Endothelial cell of umbilical vein (primary cell): ENCODE measurements at regions not wholly inside any gene's neighbourhood (a gene's known extent, or its start where the extent isn't known, plus 50 kb on each side); places are given as distances from the start of the nearest gene placed in this dataset.

Source experiments
- BruUV-seq: library from RNA; stranded (reverse); fragments of 400-500 nt; replicated peaks from 2 replicates; lab custom pipeline; 2021; lab: Mats Ljungman, UMichigan
- CTCF ChIA-PET: fragments of 300-600, 350-600 bp; sonication (Branson Sonifier 250); formaldehyde crosslinking; loops from one replicate; lab custom pipeline; 2021; ENCODE audit warnings: antibody characterized with exemption, inconsistent platforms; lab: Charles Lee
- POLR2A ChIA-PET: fragments of 300-600, 350-600 bp; sonication (Branson Sonifier 250); formaldehyde crosslinking; loops from one replicate; lab custom pipeline; 2021; ENCODE audit warnings: antibody characterized with exemption, inconsistent platforms; lab: Charles Lee
- DNase-seq: peaks from one replicate; pipeline ENCODE4 v3.0.0-alpha.2; 2011; ENCODE audit warnings: low read depth, low spot score
- FAIRE-seq: peaks from 2 replicates; lab custom pipeline; 2011; peaks lifted over from hg19 to GRCh38; lab: Jason Lieb, UNC
- H2AFZ ChIP-seq: 2 replicates; pipeline ENCODE4 v1.6.0; 2012; ENCODE audit warnings: low read depth, low read length, control low read depth, inconsistent platforms
- H3K27ac ChIP-seq: 2 replicates; pipeline ENCODE4 v1.5.1; 2011; ENCODE audit warnings: low read depth, mild to moderate bottlenecking, control low read depth, low read length, moderate library complexity; ENCODE audit not compliant: insufficient read depth
- H3K27me3 ChIP-seq, 2 experiments: 2 replicates each; pipeline versions ENCODE4 v1.6.0 to v1.6.1; 2011; ENCODE audit warnings: low read length in 2 of 2, mixed read lengths in 1 of 2; ENCODE audit not compliant: control insufficient read depth in 2 of 2, insufficient read depth in 2 of 2
- H3K36me3 ChIP-seq, 2 experiments: 2 replicates in 1 of 2; 3 replicates in 1 of 2; pipeline ENCODE4 v1.5.1; 2011; ENCODE audit warnings: low read length in 2 of 2, mild to moderate bottlenecking in 1 of 2, moderate library complexity in 1 of 2; ENCODE audit not compliant: control insufficient read depth in 2 of 2, insufficient read depth in 2 of 2; ENCODE audit errors: extremely low read depth in 1 of 2
- H3K4me1 ChIP-seq: 3 replicates; pipeline ENCODE4 v1.5.1; 2011; ENCODE audit warnings: mild to moderate bottlenecking, low read length; ENCODE audit not compliant: control insufficient read depth, insufficient read depth; ENCODE audit errors: extremely low read depth
- H3K4me2 ChIP-seq: 2 replicates; pipeline ENCODE4 v1.6.1; 2011; ENCODE audit warnings: low read length, control low read depth, mixed read lengths; ENCODE audit not compliant: insufficient read depth
- H3K4me3 ChIP-seq, 3 experiments: fragments of 200-600 bp in 1 of 3; sonication (generic), shearing (Covaris generic) in 1 of 3; replicated peaks in 1 of 3; 2 replicates each; pipeline ENCODE4 v1.5.1; 2011 to 2016; ENCODE audit warnings: control low read depth in 3 of 3, low read length in 3 of 3, mild to moderate bottlenecking in 2 of 3, inconsistent platforms in 1 of 3, low read depth in 1 of 3, moderate library complexity in 1 of 3; ENCODE audit not compliant: insufficient read depth in 1 of 3
- H3K79me2 ChIP-seq: 2 replicates; pipeline ENCODE4 v1.6.0; 2012; ENCODE audit warnings: low read length, inconsistent platforms; ENCODE audit not compliant: control insufficient read depth, insufficient read depth
- H3K9ac ChIP-seq: replicated peaks from 2 replicates; pipeline ENCODE3; 2011; ENCODE audit warnings: low read length, control low read depth; ENCODE audit not compliant: insufficient read depth; ENCODE audit errors: extremely low read depth
- H3K9me1 ChIP-seq: replicated peaks from 3 replicates; pipeline ENCODE4 v1.6.0; 2011; ENCODE audit warnings: mild to moderate bottlenecking, low read length; ENCODE audit not compliant: control insufficient read depth, insufficient read depth; ENCODE audit errors: extremely low read depth
- H3K9me3 ChIP-seq: replicated peaks from 2 replicates; pipeline ENCODE4 v1.5.1; 2012; ENCODE audit warnings: low read length, inconsistent platforms; ENCODE audit not compliant: control insufficient read depth, insufficient read depth
- H4K20me1 ChIP-seq: replicated peaks from 2 replicates; pipeline ENCODE3; 2011; ENCODE audit warnings: mild to moderate bottlenecking, low read length; ENCODE audit not compliant: control insufficient read depth, insufficient read depth; ENCODE audit errors: extremely low read depth
- EZH2 ChIP-seq: IDR thresholded peaks from 2 replicates; pipeline ENCODE4 v1.6.1; 2012; ENCODE audit warnings: borderline replicate concordance, low read depth, mild to moderate bottlenecking, moderate library complexity, low read length, inconsistent platforms; ENCODE audit not compliant: severe bottlenecking
- FOS ChIP-seq: IDR thresholded peaks from 2 replicates; pipeline ENCODE4 v1.6.1; 2011; ENCODE audit warnings: mild to moderate bottlenecking, low read length, moderate library complexity, borderline replicate concordance; ENCODE audit not compliant: insufficient read depth
- GATA2 ChIP-seq: IDR thresholded peaks from 2 replicates; pipeline ENCODE4 v1.7.0; 2011; ENCODE audit warnings: low read depth, mild to moderate bottlenecking, moderate library complexity, mixed read lengths, low read length; ENCODE audit not compliant: insufficient read length, insufficient read depth
- JUN ChIP-seq: IDR thresholded peaks from 2 replicates; pipeline ENCODE4 v1.6.1; 2011; ENCODE audit warnings: borderline replicate concordance, low read depth; ENCODE audit not compliant: insufficient read length, insufficient read depth
- MYC ChIP-seq: IDR thresholded peaks from one replicate; pipeline ENCODE4 v1.6.1; 2011; ENCODE audit warnings: mild to moderate bottlenecking, low read depth, low read length
- POLR2A ChIP-seq: IDR thresholded peaks from 2 replicates; pipeline ENCODE4 v1.6.1; 2012; ENCODE audit warnings: low read depth, mild to moderate bottlenecking, control low read depth, low read length
- POLR2AphosphoS5 ChIP-seq: IDR thresholded peaks from 2 replicates; pipeline ENCODE4 v1.6.1; 2012; ENCODE audit warnings: low read depth, mild to moderate bottlenecking, control low read depth, low read length, moderate library complexity; ENCODE audit not compliant: insufficient read depth
- dilution Hi-C: fragments of 300-500 bp; cut with MboI; formaldehyde crosslinking; loops from one replicate; pipeline ENCODE4 v1.15.0; 2019; ENCODE audit warnings: low sequenced_read_pairs; ENCODE audit not compliant: extremely low pct_ligation_motif_present
- intact Hi-C: fragments of 100-400 bp; cut with micrococcal nuclease; formaldehyde crosslinking; loops from one replicate; pipeline ENCODE4 v1.10.0; 2022
- TF ChIP-seq, protein P1 (sequence below): IDR thresholded peaks from 2 replicates; pipeline ENCODE4 v1.6.1; 2011; ENCODE audit not compliant: insufficient read depth, insufficient read length
- TF ChIP-seq, protein P2 (sequence below), 2 donors: IDR thresholded peaks; 1 replicate in 1 of 2; 2 replicates in 1 of 2; pipeline ENCODE4 v1.5.1; 2011; ENCODE audit warnings: low read length in 2 of 2, mild to moderate bottlenecking in 2 of 2, moderate library complexity in 2 of 2, control low read depth in 1 of 2, inconsistent platforms in 1 of 2, low read depth in 1 of 2; ENCODE audit not compliant: insufficient read depth in 1 of 2; ENCODE audit errors: extremely low read depth in 1 of 2

DNA sequence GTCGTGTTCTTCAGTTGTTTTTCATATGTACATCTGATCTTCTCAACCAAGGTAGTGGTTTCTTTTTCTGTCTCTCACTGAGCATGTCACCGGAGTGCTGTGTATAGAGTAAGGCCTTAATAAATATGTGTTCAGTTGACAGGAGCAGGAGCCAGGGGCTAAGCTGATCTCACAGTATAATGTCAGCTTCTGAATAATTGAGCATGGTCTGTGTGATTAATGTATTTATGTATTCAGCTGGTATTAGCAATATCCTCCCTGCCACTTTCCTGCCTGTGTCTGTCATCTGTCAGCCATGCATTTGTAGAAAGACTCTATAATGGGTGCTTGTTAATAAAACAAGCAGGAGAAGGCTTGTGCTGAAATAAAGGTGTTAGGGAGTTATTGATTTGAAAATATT is 198.9 kb downstream of the ADCYAP1 start:
- ChIA-PET CTCF (interaction anchor here (1.2 kb wide), 1 partner anchor 11 kb away, joined by 3 read pairs; no protein-coding TSS in a partner anchor), POLR2A (no interaction called here)
- H3K36me3 ChIP-seq, result no peaks in the 10 kb centered on the region
- intact Hi-C loops (no loop called here), dilution Hi-C loops (no loop called here)
- no peaks in the 10 kb centered on the region for H3K9me3 ChIP-seq
- no peaks in the 10 kb centered on the region for H3K9me1 ChIP-seq
- H3K4me1 ChIP-seq, result no peaks in the 10 kb centered on the region
- DNase-seq (peak; percentile 11), FAIRE-seq (no peak)
- no peak overlapping the region for H3K27ac ChIP-seq
- H3K79me2 ChIP-seq, result no peaks in the 10 kb centered on the region
- H4K20me1 ChIP-seq, result no peaks in the 10 kb centered on the region
- TF ChIP-seq JUN (no peak), MYC (no peak)
- no peak overlapping the region for H3K9ac ChIP-seq
- BruUV-seq, result no TSS peak
- H3K27me3 ChIP-seq, result no peaks in the 10 kb centered on the region
- no peak overlapping the region for H3K4me2 ChIP-seq
- H3K4me3 ChIP-seq, result no peak overlapping the region
- H2AFZ ChIP-seq, result no peak overlapping the region

DNA sequence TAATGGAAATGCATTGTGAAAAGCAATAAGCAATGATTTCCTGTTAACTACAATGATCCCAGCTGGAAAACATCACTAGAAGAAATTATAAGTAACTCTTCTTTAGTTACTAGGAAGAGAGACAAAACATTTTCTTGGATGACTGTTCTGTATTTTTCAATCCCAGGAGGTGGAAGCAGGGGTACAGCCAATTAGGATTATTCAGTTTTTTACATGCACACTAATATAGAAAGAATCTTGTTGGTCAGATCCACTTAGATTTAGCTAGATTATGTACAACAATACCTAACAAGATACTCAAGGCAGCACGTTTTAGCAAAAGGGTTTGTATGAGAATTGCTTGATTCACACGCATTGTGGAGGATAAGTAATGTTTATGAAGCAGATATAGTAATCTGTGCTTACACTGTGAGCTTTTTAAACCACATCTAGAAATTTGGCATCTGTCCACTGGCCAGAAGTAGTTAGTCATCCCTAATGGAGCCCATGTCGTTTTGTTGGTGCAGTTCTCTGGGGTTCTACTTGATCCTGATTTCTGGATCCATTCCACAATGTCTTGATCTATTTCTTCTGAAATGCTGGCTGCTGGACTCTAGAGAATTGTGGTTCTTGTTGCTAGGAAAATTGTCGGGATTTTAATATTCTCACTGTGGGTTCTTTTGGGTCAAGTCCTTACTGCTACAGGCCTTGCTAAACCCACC is 199.7 kb downstream of the ADCYAP1 start:
- CTCF ChIA-PET, result no interaction called here
- TF ChIP-seq FOS (no peak), POLR2AphosphoS5 (no peak), GATA2 (no peak), EZH2 (no peak), MYC (no peak), JUN (no peak), POLR2A (no peak)
- TF ChIP-seq, protein P1, sequence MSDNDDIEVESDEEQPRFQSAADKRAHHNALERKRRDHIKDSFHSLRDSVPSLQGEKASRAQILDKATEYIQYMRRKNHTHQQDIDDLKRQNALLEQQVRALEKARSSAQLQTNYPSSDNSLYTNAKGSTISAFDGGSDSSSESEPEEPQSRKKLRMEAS, result no peak
- TF ChIP-seq, protein P2, sequence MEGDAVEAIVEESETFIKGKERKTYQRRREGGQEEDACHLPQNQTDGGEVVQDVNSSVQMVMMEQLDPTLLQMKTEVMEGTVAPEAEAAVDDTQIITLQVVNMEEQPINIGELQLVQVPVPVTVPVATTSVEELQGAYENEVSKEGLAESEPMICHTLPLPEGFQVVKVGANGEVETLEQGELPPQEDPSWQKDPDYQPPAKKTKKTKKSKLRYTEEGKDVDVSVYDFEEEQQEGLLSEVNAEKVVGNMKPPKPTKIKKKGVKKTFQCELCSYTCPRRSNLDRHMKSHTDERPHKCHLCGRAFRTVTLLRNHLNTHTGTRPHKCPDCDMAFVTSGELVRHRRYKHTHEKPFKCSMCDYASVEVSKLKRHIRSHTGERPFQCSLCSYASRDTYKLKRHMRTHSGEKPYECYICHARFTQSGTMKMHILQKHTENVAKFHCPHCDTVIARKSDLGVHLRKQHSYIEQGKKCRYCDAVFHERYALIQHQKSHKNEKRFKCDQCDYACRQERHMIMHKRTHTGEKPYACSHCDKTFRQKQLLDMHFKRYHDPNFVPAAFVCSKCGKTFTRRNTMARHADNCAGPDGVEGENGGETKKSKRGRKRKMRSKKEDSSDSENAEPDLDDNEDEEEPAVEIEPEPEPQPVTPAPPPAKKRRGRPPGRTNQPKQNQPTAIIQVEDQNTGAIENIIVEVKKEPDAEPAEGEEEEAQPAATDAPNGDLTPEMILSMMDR (IDR thresholded peaks at IDR 0.05; ENCODE audit: extremely low read depth in 1 of 2, insufficient read depth in 1 of 2, low read depth in 1 of 2, low read length in 2 of 2), result no peak

More for the DNA sequence above, 199.7 kb downstream of the ADCYAP1 start:
- H2AFZ ChIP-seq, result no peak overlapping the region
- H3K4me2 ChIP-seq, result no peak overlapping the region
- no peaks in the 10 kb centered on the region for H3K9me3 ChIP-seq
- no peaks in the 10 kb centered on the region for H3K9me1 ChIP-seq
- no peaks in the 10 kb centered on the region for H3K27me3 ChIP-seq
- FAIRE-seq (no peak), DNase-seq (peak; percentile 8)
- POLR2A ChIA-PET, result no interaction called here
- H3K4me3 ChIP-seq, result no peak overlapping the region
- H3K36me3 ChIP-seq, result no peaks in the 10 kb centered on the region
- no peaks in the 10 kb centered on the region for H3K79me2 ChIP-seq
- no peak overlapping the region for H3K9ac ChIP-seq
- intact Hi-C loops, result no loop called here
- no peaks in the 10 kb centered on the region for H4K20me1 ChIP-seq
- H3K27ac ChIP-seq, result no peak overlapping the region
- dilution Hi-C loops, result no loop called here
- H3K4me1 ChIP-seq, result no peaks in the 10 kb centered on the region
- BruUV-seq, result no TSS peak
